NCI-H1930 (cell line): ENCODE measurements at regions not wholly inside any gene's neighbourhood (a gene's known extent, or its start where the extent isn't known, plus 50 kb on each side); places are given as distances from the start of the nearest gene placed in this dataset.

Experiments used
- DNase-seq, 2 experiments: peaks; one replicate each; lab custom pipeline; 2025; lab: John Stamatoyannopoulos, UW

DNA sequence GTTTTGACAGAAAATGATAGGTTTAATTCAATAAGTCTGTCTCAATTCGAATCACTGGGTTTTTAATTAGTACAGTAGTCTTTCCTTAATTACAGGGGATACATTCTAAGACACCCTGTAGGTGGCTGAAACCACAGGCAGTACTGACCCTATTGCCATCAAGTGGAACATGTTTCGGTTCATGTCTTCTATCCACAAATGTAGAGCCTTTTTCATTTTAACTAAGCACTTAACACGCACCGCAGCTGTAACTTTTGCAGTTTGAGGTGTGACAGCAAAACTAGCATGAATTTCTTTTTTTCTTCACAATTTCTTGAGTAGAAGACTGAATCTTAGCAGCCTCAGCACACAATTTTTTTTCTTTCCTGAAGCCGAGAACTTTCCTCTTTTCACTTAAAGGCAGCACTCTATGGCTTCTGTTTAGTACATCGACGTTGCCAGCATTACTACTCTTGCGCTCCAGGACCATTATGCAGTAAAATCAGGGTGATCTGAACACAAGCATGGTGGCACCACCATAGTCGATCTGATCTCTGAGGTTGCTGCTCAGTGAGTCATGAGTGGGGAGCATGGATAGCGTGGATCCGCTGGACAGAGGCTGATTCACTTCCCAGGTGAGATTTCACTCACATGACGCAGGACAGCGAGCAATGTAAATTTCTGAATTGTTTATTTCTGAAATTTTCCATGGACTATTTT, 805.1 kb downstream of the RNF144A start:
- DNase-seq = no peak

GRCh38 chr2:7724336-7724735, 807.1 kb downstream of the RNF144A start:
- no peak for DNase-seq

- no peak for DNase-seq
Observed at GRCh38 chr2:7725171-7725849, 808.1 kb downstream of the RNF144A start.

GRCh38 chr2:7725850-7726242, 808.6 kb downstream of the RNF144A start:
- no peak for DNase-seq

DNA sequence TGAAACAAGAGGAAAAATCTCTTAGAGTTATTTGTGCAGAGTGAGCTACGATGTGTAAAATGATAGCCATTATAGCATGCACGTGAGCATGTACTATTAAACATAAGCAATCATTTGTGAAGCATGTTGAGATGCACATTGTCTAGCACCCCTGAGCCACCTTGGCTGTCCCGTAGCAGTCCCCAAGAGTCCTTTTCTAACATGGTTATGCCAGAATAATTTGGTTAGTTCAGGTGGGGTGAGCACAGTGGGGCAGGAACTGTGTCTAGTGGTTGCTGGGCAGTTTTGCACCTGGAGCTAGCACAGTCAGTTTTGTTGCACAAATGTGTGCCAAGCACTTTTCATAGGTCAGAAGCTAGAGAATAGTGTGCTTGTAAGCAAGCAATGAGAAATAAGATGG, 809.8 kb downstream of the RNF144A start:
- DNase-seq = no peak

- no peak for DNase-seq
Observed at GRCh38 chr2:7728388-7728787, 811.2 kb downstream of the RNF144A start.

- DNase-seq = no peak
Observed at GRCh38 chr2:7730449-7730848, 813.2 kb downstream of the RNF144A start.

- no peak for DNase-seq
Observed at GRCh38 chr2:7730990-7731389, 813.8 kb downstream of the RNF144A start.

- DNase-seq = no peak
Observed at GRCh38 chr2:7732497-7732896, 815.3 kb downstream of the RNF144A start.

DNA sequence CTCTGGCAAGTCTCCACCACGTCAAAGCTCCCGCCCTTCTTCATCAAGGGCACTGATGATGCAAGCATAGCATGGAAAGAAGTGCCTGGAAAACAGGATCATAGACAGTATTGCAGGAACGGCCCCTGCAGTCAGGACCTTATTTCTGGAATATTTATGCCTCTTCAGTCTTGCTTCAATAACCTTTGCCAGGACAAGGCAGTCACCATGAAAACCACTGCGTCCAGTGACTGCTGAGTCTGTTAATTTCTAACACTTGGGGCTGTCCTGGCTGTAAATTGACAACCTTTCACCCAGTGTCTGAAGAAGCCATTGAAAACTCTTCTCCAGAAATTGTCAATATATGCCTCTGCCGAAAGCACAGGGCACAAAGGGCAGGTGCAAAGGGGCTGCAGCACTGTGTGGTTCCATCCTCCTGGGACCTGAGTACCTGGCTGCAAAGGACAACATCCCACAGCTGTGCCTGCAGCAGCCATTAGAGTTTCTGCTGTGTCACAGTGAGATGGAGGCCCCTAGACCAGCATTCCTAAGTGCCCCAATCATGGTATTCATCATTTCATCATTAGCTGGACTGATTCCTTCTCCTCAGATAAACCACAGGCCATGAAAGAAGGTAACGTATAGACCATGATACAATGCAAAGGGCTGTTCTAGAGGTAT, 819.6 kb downstream of the RNF144A start:
- no peak for DNase-seq

DNA sequence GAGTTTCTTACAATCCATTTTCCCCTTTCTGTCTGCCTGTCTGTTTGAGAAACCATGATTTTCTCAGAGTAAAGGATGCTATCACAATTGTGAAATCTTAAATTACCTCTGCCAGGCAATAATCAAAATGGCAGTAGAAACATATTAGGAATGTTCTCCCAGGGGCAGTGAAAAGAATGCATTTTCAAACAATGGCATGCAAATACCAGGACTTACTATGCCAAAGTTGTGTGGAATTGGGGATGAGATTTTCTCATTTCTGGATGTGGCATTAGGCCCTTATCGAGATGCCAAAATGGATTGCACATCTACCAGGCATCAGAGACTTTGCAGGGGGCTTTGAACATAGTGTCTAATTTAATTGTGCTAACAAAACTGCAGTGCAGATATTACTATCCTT, 821.4 kb downstream of the RNF144A start:
- no peak for DNase-seq

DNA sequence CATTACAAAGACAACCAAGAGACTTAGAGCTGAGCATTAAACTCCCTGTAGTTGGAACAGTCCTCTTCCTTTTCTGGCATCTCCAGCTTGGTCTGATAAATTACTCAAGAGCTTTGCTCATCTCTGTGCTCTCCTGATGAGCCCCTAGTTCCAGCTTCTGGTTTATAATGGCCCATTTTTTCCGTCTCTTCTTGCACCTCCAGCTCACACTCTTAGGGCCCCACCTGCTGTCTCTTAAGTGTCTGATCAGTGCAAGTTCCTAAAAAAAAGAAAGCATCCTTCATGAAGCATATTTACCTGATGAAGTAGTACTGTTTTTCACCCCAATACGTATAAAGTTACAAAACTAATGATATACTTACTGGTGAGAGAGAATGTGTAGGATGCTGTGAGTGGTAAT, 822.9 kb downstream of the RNF144A start:
- no peak for DNase-seq

DNA sequence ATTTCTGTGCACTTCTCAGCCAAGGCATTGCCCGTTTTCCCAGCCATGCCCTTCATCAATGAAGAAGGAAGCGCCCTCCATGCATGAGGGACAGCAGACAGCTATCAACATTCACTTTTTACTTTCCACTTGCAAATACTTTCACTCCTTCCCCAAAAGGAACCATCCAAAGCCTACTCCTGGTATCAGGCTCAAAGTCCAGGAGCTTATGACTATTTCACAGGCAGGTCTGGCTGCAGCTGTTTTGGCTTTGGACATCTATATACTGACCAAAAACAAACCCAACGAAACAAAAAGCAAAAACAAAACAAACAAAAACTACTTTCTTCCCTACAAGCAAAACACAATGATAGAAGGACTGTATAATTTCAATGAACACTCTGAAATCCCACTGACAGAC, 825.1 kb downstream of the RNF144A start:
- DNase-seq = no peak

GRCh38 chr2:7744827-7745226, 827.6 kb downstream of the RNF144A start:
- DNase-seq = no peak

DNA sequence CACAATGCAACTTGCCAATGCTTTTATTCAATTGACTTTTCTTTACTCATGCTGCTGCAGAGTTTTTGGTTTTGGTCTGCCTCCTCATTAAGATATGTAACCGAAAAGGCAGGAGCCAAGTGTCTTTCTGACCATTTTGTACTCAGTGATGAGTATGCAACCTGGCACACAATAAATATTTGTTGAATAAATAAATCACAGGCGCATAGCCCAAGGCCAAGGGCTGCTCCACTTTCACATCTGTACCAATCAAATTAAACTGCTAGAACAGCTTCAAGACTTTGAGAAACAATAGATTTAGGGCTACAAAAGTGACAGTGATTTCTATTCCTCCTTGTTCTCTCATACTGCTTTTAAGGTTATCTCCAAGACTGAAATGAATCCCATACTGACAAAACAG, 828.2 kb downstream of the RNF144A start:
- no peak for DNase-seq

- no peak for DNase-seq
Observed at GRCh38 chr2:7748717-7749415, 831.7 kb downstream of the RNF144A start.

DNA sequence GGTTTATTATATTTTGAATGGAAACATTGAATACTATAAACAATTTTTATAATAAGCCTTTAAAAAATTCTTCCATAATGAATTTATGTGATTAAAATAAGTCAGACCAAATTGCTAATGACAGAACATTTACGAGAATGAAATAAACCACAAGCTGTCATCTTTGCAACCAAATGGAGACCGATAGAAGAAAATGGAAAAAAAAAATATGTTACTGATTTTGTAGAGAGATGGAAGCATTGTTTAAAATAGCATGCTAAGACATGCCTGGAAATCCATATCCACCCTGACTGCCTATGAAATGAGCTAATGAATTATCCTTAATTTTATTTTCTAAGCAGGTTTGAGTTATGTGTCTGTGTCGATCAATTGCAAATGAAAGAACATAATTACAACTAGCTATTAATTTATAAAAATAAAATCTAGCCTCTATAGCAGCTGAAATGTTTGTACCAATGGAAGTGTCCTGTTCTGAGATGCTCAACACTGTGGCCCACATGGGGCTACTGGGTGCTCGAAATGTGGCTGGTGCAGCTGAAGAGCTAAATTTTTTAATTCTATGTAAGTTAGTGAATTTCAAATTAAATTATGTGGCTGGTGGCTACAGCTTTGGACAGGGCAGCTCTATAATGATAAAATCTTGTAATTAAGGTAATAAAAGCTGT, 832.8 kb downstream of the RNF144A start:
- no peak for DNase-seq

GRCh38 chr2:7752291-7752690, 835.1 kb downstream of the RNF144A start:
- no peak for DNase-seq

GRCh38 chr2:7753777-7754176, 836.6 kb downstream of the RNF144A start:
- DNase-seq = no peak

GRCh38 chr2:7755879-7756278, 838.7 kb downstream of the RNF144A start:
- DNase-seq = no peak

- DNase-seq = no peak
Observed at GRCh38 chr2:7758073-7758759, 841.0 kb downstream of the RNF144A start.

DNA sequence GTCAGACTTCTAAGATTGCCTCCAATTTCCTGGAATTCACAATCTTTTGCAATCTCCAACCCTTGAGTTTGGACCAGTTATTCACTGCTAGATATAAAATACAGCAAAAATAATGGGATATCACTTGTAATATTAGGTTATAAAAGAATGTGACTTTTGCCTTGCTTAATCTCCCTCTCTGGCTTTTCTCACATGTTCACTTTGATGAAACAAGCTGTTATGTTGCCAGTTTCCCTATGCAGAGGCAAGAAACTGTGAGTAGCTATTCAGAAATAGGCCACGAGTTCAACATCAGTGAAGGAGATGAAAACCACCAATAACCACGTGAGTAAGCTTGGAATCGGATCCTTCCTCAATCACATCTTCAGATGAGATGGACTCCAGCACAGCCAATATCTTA, 842.7 kb downstream of the RNF144A start:
- no peak for DNase-seq
